IMR-90 (cell line): ENCODE measurements at regions not wholly inside any gene's neighbourhood (a gene's known extent, or its start where the extent isn't known, plus 50 kb on each side); places are given as distances from the start of the nearest gene placed in this dataset.

Source experiments
- ATAC-seq: fragments of 200-7000 bp; cut with Tn5 transposase; 2 replicates; pipeline ENCODE4 v1.9.1; 2020; ENCODE audit warnings: low read depth, mild to moderate bottlenecking, moderate library complexity
- BruUV-seq: library from RNA; stranded (reverse); fragments of 400-500 nt; replicated peaks from 2 replicates; lab custom pipeline; 2021; lab: Mats Ljungman, UMichigan
- CTCF ChIA-PET: fragments of 300-600 bp; formaldehyde crosslinking; extraction: SDS; loops from one replicate; lab custom pipeline; 2021; ENCODE audit warnings: antibody characterized with exemption; lab: Yijun Ruan, JAX
- POLR2A ChIA-PET: fragments of 300-600 bp; sonication (Branson Sonifier 250); formaldehyde crosslinking; loops from one replicate; lab custom pipeline; 2022; ENCODE audit warnings: antibody characterized with exemption; ENCODE audit not compliant: unreplicated experiment; lab: Charles Lee
- DNase-seq: peaks from one replicate; pipeline ENCODE4 v3.0.0; 2013
- H2AFZ ChIP-seq: replicated peaks from 2 replicates; pipeline ENCODE3; 2013; ENCODE audit warnings: low read length, mild to moderate bottlenecking; ENCODE audit not compliant: poor library complexity
- H2AK5ac ChIP-seq: 2 replicates; pipeline ENCODE4 v1.6.1; 2013; ENCODE audit warnings: low read depth, low read length, inconsistent platforms
- H2AK9ac ChIP-seq: replicated peaks from 2 replicates; pipeline ENCODE3; 2013; ENCODE audit warnings: mild to moderate bottlenecking, low read depth, low read length, moderate library complexity; ENCODE audit not compliant: poor library complexity
- H2BK120ac ChIP-seq: 2 replicates; pipeline ENCODE4 v1.6.1; 2013; ENCODE audit warnings: low read depth, low read length, inconsistent platforms
- H2BK15ac ChIP-seq: 3 replicates; pipeline ENCODE4 v1.6.1; 2013; ENCODE audit warnings: low read depth, low read length, inconsistent platforms
- H2BK20ac ChIP-seq: 2 replicates; pipeline ENCODE4 v1.6.1; 2013; ENCODE audit warnings: low read depth, mild to moderate bottlenecking, inconsistent platforms, low read length, moderate library complexity
- H2BK5ac ChIP-seq: 2 replicates; pipeline ENCODE4 v1.6.1; 2013; ENCODE audit warnings: mild to moderate bottlenecking, low read depth, low read length, inconsistent platforms; ENCODE audit not compliant: poor library complexity, severe bottlenecking
- H3K14ac ChIP-seq: replicated peaks from 2 replicates; pipeline ENCODE4 v1.6.1; 2013; ENCODE audit warnings: low read depth, low read length, inconsistent platforms
- H3K18ac ChIP-seq: 2 replicates; pipeline ENCODE4 v1.6.1; 2013; ENCODE audit warnings: low read depth, low read length, control low read depth
- H3K23ac ChIP-seq: 2 replicates; pipeline ENCODE4 v1.6.1; 2013; ENCODE audit warnings: low read depth, low read length, inconsistent platforms
- H3K27ac ChIP-seq: 2 replicates; pipeline ENCODE4 v1.5.1; 2013; ENCODE audit warnings: mild to moderate bottlenecking, control low read depth, low read length; ENCODE audit not compliant: insufficient read depth
- H3K27me3 ChIP-seq: 2 replicates; pipeline ENCODE4 v1.6.1; 2013; ENCODE audit warnings: low read length; ENCODE audit not compliant: control insufficient read depth, insufficient read depth
- H3K36me3 ChIP-seq: 2 replicates; pipeline ENCODE4 v1.6.1; 2013; ENCODE audit warnings: low read length, mixed read lengths; ENCODE audit not compliant: control insufficient read depth, insufficient read depth
- H3K4ac ChIP-seq: 2 replicates; pipeline ENCODE4 v1.6.1; 2013; ENCODE audit warnings: low read depth, low read length, inconsistent platforms
- H3K4me1 ChIP-seq: 2 replicates; pipeline ENCODE4 v1.6.1; 2013; ENCODE audit warnings: low read length, mixed read lengths; ENCODE audit not compliant: control insufficient read depth, insufficient read depth
- H3K4me2 ChIP-seq: 2 replicates; pipeline ENCODE4 v1.6.1; 2013; ENCODE audit warnings: low read depth, mild to moderate bottlenecking, control low read depth, low read length, moderate library complexity
- H3K4me3 ChIP-seq: 2 replicates; pipeline ENCODE4 v1.5.1; 2013; ENCODE audit warnings: low read depth, mild to moderate bottlenecking, control low read depth, low read length, moderate library complexity; ENCODE audit not compliant: insufficient read depth
- H3K56ac ChIP-seq: 2 replicates; pipeline ENCODE4 v1.6.1; 2013; ENCODE audit warnings: low read length, inconsistent platforms; ENCODE audit not compliant: insufficient read depth; ENCODE audit errors: extremely low read depth
- H3K79me1 ChIP-seq, 2 experiments: 2 replicates each; pipeline ENCODE4 v1.6.1; 2013; ENCODE audit warnings: low read length in 2 of 2, inconsistent platforms in 1 of 2, low read depth in 1 of 2
- H3K9ac ChIP-seq: 2 replicates; pipeline ENCODE4 v1.6.1; 2013; ENCODE audit warnings: low read depth, low read length, control low read depth
- H3K9me1 ChIP-seq: 2 replicates; pipeline ENCODE4 v1.6.1; 2013; ENCODE audit warnings: low read length, inconsistent platforms; ENCODE audit not compliant: insufficient read depth
- H3K9me3 ChIP-seq: 2 replicates; pipeline ENCODE4 v1.6.1; 2013; ENCODE audit warnings: low read length; ENCODE audit not compliant: control insufficient read depth, insufficient read depth
- H4K20me1 ChIP-seq: 2 replicates; pipeline ENCODE4 v1.6.1; 2013; ENCODE audit warnings: low read length, inconsistent platforms; ENCODE audit not compliant: insufficient read depth
- H4K5ac ChIP-seq: 2 replicates; pipeline ENCODE4 v1.6.1; 2013; ENCODE audit warnings: mild to moderate bottlenecking, low read depth, low read length, control low read depth
- H4K8ac ChIP-seq, 2 experiments: 2 replicates each; pipeline ENCODE4 v1.6.1; 2013; ENCODE audit warnings: low read depth in 2 of 2, low read length in 2 of 2, control low read depth in 1 of 2, inconsistent platforms in 1 of 2
- H4K91ac ChIP-seq: 2 replicates; pipeline ENCODE4 v1.6.1; 2013; ENCODE audit warnings: low read depth, low read length, inconsistent platforms; ENCODE audit not compliant: insufficient read depth
- BHLHE40 ChIP-seq: fragments of 150-350 bp; IDR thresholded peaks from 2 replicates; pipeline ENCODE4 v1.6.1; 2016; ENCODE audit warnings: mild to moderate bottlenecking, low read depth, low read length
- CHD1 ChIP-seq: IDR thresholded peaks from 2 replicates; pipeline ENCODE4 v1.6.1; 2012; ENCODE audit warnings: low read depth, low read length, improper control_type of control experiment
- ELK1 ChIP-seq: fragments of 150-350 bp; IDR thresholded peaks from 2 replicates; pipeline ENCODE4 v1.6.1; 2016; ENCODE audit warnings: low read depth, mild to moderate bottlenecking, low read length, moderate library complexity, borderline replicate concordance
- MXI1 ChIP-seq: IDR thresholded peaks from 2 replicates; pipeline ENCODE4 v1.6.1; 2012; ENCODE audit warnings: low read depth, mild to moderate bottlenecking, low read length, moderate library complexity, borderline replicate concordance
- POLR2A ChIP-seq: IDR thresholded peaks from 2 replicates; pipeline ENCODE4 v1.6.1; 2012; ENCODE audit warnings: mild to moderate bottlenecking, low read depth, low read length
- RAD21 ChIP-seq: IDR thresholded peaks from 2 replicates; pipeline ENCODE4 v1.6.1; 2012; ENCODE audit warnings: low read length, improper control_type of control experiment
- RCOR1 ChIP-seq: IDR thresholded peaks from 2 replicates; pipeline ENCODE4 v1.6.1; 2012; ENCODE audit warnings: mild to moderate bottlenecking, low read length, improper control_type of control experiment; ENCODE audit not compliant: insufficient replicate concordance
- RFX5 ChIP-seq: IDR thresholded peaks from 2 replicates; pipeline ENCODE4 v1.8.0; 2012; ENCODE audit warnings: low read depth, mild to moderate bottlenecking, low read length, moderate library complexity
- SMC3 ChIP-seq: fragments of 150-350 bp; IDR thresholded peaks from 2 replicates; pipeline ENCODE4 v1.6.1; 2016; ENCODE audit warnings: low read depth, mild to moderate bottlenecking, antibody characterized with exemption, low read length, moderate library complexity
- USF2 ChIP-seq: fragments of 150-350 bp; IDR thresholded peaks from 2 replicates; pipeline ENCODE4 v1.6.1; 2017; ENCODE audit warnings: mild to moderate bottlenecking, antibody characterized with exemption, low read length, low read depth
- WGBS, 2 experiments: methylation state at CpG; one replicate each; pipeline versions ENCODE4 v1.1.5 to v1.1.7; 2013; ENCODE audit warnings: missing lambda C conversion rate in 2 of 2; ENCODE audit not compliant: insufficient read length in 1 of 2; ENCODE audit errors: extremely low coverage in 2 of 2; 5-methylcytosine and 5-hydroxymethylcytosine counted together
- dilution Hi-C: fragments of 300-500 bp; cut with HindIII; formaldehyde crosslinking; loops from one replicate; pipeline ENCODE4 v1.14.3; 2018; ENCODE audit warnings: low sequenced_read_pairs; ENCODE audit not compliant: unreplicated experiment
- in situ Hi-C: fragments of 300-500 bp; cut with MboI; formaldehyde crosslinking; loops from 3 replicates; pipeline ENCODE4 v1.14.3; 2019; ENCODE audit warnings: low sequenced_read_pairs, inconsistent platforms, mixed read lengths
- intact Hi-C: fragments of 100-400 bp; cut with micrococcal nuclease; formaldehyde crosslinking; loops from 2 replicates; pipeline ENCODE4 v1.10.0; 2022

- Histone ChIP-seq H2BK20ac (no peak overlapping the region), H4K91ac (no peak overlapping the region), H3K9me1 (no peaks in the 10 kb centered on the region), H2BK5ac (no peak overlapping the region), H4K5ac (no peak overlapping the region), H3K18ac (no peak overlapping the region), H4K20me1 (no peaks in the 10 kb centered on the region), H3K79me1 (no peaks in the 10 kb centered on the region), H2BK120ac (no peak overlapping the region), H2AK9ac (no peak overlapping the region), H3K4me2 (no peak overlapping the region), H3K4ac (no peak overlapping the region), H3K36me3 (no peaks in the 10 kb centered on the region), H3K14ac (no peak overlapping the region), H4K8ac (no peak overlapping the region), H3K56ac (no peak overlapping the region), H3K4me3 (no peak overlapping the region), H3K4me1 (peaks cover 2% of the 10 kb centered on the region), H3K27me3 (no peaks in the 10 kb centered on the region), H2AFZ (no peak overlapping the region), H3K9ac (no peak overlapping the region), H2BK15ac (no peak overlapping the region), H3K9me3 (no peaks in the 10 kb centered on the region), H3K27ac (no peak overlapping the region), H2AK5ac (no peak overlapping the region), H3K23ac (no peak overlapping the region)
- ATAC-seq (no peak), DNase-seq (no peak)
- TF ChIP-seq RCOR1 (no peak), USF2 (no peak), RFX5 (no peak), POLR2A (no peak), BHLHE40 (no peak), CHD1 (no peak), SMC3 (no peak), RAD21 (no peak), MXI1 (no peak), ELK1 (no peak)
- BruUV-seq = no TSS peak
- dilution Hi-C loops (no loop called here), intact Hi-C loops (no loop called here), in situ Hi-C loops (no loop called here)
- CTCF ChIA-PET = no interaction called here
- POLR2A ChIA-PET = no interaction called here
- WGBS, 2 experiments = no CpG with 5 or more reads among the region's 1 CpG
These were observed 452.9 kb downstream of the LMO4 start for GRCh38 chr1:87781554-87781953.
